H9 (cell line): ENCODE measurements at regions not wholly inside any gene's neighbourhood (a gene's known extent, or its start where the extent isn't known, plus 50 kb on each side); places are given as distances from the start of the nearest gene placed in this dataset.

Source experiments
- DNase-seq: peaks from one replicate; pipeline ENCODE4 v3.0.0-alpha.2; 2017
- H2AFZ ChIP-seq: one replicate; pipeline ENCODE4 v1.6.1; 2013; ENCODE audit warnings: mild to moderate bottlenecking, low read length, control low read depth, moderate library complexity
- H2AK5ac ChIP-seq: 2 replicates; pipeline ENCODE4 v1.6.1; 2013; ENCODE audit warnings: low read length, control low read depth, mixed read lengths; ENCODE audit not compliant: insufficient read length
- H2BK120ac ChIP-seq: one replicate; pipeline ENCODE4 v1.6.1; 2013; ENCODE audit warnings: low read depth, mild to moderate bottlenecking, low read length, control low read depth, inconsistent platforms; ENCODE audit not compliant: poor library complexity, severe bottlenecking
- H2BK12ac ChIP-seq: 2 replicates; pipeline ENCODE4 v1.6.1; 2013; ENCODE audit warnings: low read length, control low read depth, mixed read lengths, low read depth; ENCODE audit not compliant: insufficient read length
- H2BK15ac ChIP-seq: 2 replicates; pipeline ENCODE4 v1.6.1; 2013; ENCODE audit warnings: low read depth, low read length, control low read depth
- H2BK20ac ChIP-seq: one replicate; pipeline ENCODE4 v1.6.1; 2013; ENCODE audit warnings: low read depth, mild to moderate bottlenecking, low read length, control low read depth, inconsistent platforms; ENCODE audit not compliant: poor library complexity, severe bottlenecking
- H2BK5ac ChIP-seq: 2 replicates; pipeline ENCODE4 v1.6.1; 2013; ENCODE audit warnings: low read length, control low read depth, mixed read lengths; ENCODE audit not compliant: insufficient read length
- H3K14ac ChIP-seq: 2 replicates; pipeline ENCODE4 v1.6.1; 2013; ENCODE audit warnings: low read length, control low read depth; ENCODE audit not compliant: insufficient read depth
- H3K18ac ChIP-seq: 2 replicates; pipeline ENCODE4 v1.6.1; 2013; ENCODE audit warnings: low read depth, mild to moderate bottlenecking, mixed read lengths, low read length, control low read depth; ENCODE audit not compliant: insufficient read length
- H3K23ac ChIP-seq: 2 replicates; pipeline ENCODE4 v1.6.1; 2013; ENCODE audit warnings: low read length, control low read depth, mixed read lengths, low read depth; ENCODE audit not compliant: insufficient read length
- H3K23me2 ChIP-seq: 2 replicates; pipeline ENCODE4 v1.6.1; 2013; ENCODE audit warnings: low read depth, mild to moderate bottlenecking, mixed read lengths, low read length, control low read depth; ENCODE audit not compliant: insufficient read length, poor library complexity, severe bottlenecking
- H3K27ac ChIP-seq: 2 replicates; pipeline ENCODE4 v1.5.1; 2013; ENCODE audit warnings: low read length, control low read depth, mixed read lengths, low read depth; ENCODE audit not compliant: insufficient read length
- H3K27me3 ChIP-seq: 2 replicates; pipeline ENCODE4 v1.6.1; 2013; ENCODE audit warnings: low read length, control low read depth, inconsistent platforms; ENCODE audit not compliant: insufficient read depth
- H3K4ac ChIP-seq: 2 replicates; pipeline ENCODE4 v1.6.1; 2013; ENCODE audit warnings: low read depth, mild to moderate bottlenecking, control low read depth, inconsistent platforms, low read length, moderate library complexity
- H3K4me1 ChIP-seq: 2 replicates; pipeline ENCODE4 v1.6.1; 2013; ENCODE audit warnings: low read length, control low read depth, inconsistent platforms; ENCODE audit not compliant: insufficient read depth
- H3K4me2 ChIP-seq: 2 replicates; pipeline ENCODE4 v1.6.1; 2013; ENCODE audit warnings: low read length, control low read depth, mixed read lengths; ENCODE audit not compliant: insufficient read length, insufficient read depth
- H3K56ac ChIP-seq: 2 replicates; pipeline ENCODE4 v1.6.1; 2013; ENCODE audit warnings: low read depth, mild to moderate bottlenecking, mixed read lengths, low read length, control low read depth; ENCODE audit not compliant: insufficient read length
- H3K79me1 ChIP-seq: 2 replicates; pipeline ENCODE4 v1.6.1; 2013; ENCODE audit warnings: low read depth, mild to moderate bottlenecking, moderate library complexity, low read length, control low read depth, inconsistent platforms; ENCODE audit not compliant: insufficient read depth, poor library complexity, severe bottlenecking
- H3K79me2 ChIP-seq: 2 replicates; pipeline ENCODE4 v1.6.1; 2013; ENCODE audit warnings: low read length, control low read depth, inconsistent platforms; ENCODE audit not compliant: insufficient read depth
- H3K9ac ChIP-seq: 2 replicates; pipeline ENCODE4 v1.6.1; 2013; ENCODE audit warnings: low read length, control low read depth, mixed read lengths; ENCODE audit not compliant: insufficient read length; ENCODE audit errors: extremely low read depth
- H3K9me3 ChIP-seq: one replicate; pipeline ENCODE4 v1.6.1; 2013; ENCODE audit warnings: low read depth, low read length, inconsistent platforms; ENCODE audit not compliant: control insufficient read depth
- H3T11ph ChIP-seq: one replicate; pipeline ENCODE4 v1.6.1; 2013; ENCODE audit warnings: mild to moderate bottlenecking, low read length, control low read depth, inconsistent platforms
- H4K20me1 ChIP-seq: one replicate; pipeline ENCODE4 v1.6.1; 2013; ENCODE audit not compliant: control insufficient read depth, insufficient read length, insufficient read depth
- H4K5ac ChIP-seq: 2 replicates; pipeline ENCODE4 v1.6.1; 2013; ENCODE audit warnings: low read depth, mild to moderate bottlenecking, mixed read lengths, low read length, control low read depth; ENCODE audit not compliant: insufficient read length
- H4K8ac ChIP-seq: replicated peaks from 2 replicates; pipeline ENCODE4 v1.6.1; 2013; ENCODE audit warnings: low read length, control low read depth, mixed read lengths, low read depth; ENCODE audit not compliant: insufficient read length
- H4K91ac ChIP-seq: 2 replicates; pipeline ENCODE4 v1.6.1; 2013; ENCODE audit warnings: low read depth, mild to moderate bottlenecking, moderate library complexity, mixed read lengths, low read length, control low read depth; ENCODE audit not compliant: insufficient read length
- H3K27ac Mint-ChIP-seq, 3 experiments: 2 replicates in 2 of 3; 3 replicates in 1 of 3; pipeline ENCODE4 v1.8.0; 2020 to 2021; ENCODE audit warnings: mixed read lengths in 3 of 3, mild to moderate bottlenecking in 1 of 3, moderate library complexity in 1 of 3
- H3K27me3 Mint-ChIP-seq: 2 replicates; pipeline ENCODE4 v1.8.0; 2021; ENCODE audit warnings: low read depth, mild to moderate bottlenecking, moderate library complexity, mixed read lengths
- H3K36me3 Mint-ChIP-seq, 3 experiments: 2 replicates in 2 of 3; 3 replicates in 1 of 3; pipeline ENCODE4 v1.8.0; 2020 to 2021; ENCODE audit warnings: low read depth in 3 of 3, mixed read lengths in 3 of 3; ENCODE audit not compliant: insufficient read depth in 1 of 3
- H3K4me1 Mint-ChIP-seq, 2 experiments: 2 replicates each; pipeline ENCODE4 v1.8.0; 2020; ENCODE audit warnings: mixed read lengths in 2 of 2
- H3K4me3 Mint-ChIP-seq, 2 experiments: 2 replicates in 1 of 2; 3 replicates in 1 of 2; pipeline ENCODE4 v1.8.0; 2020 to 2021; ENCODE audit warnings: mild to moderate bottlenecking in 2 of 2, mixed read lengths in 2 of 2, moderate library complexity in 1 of 2
- H3K9me3 Mint-ChIP-seq, 2 experiments: 2 replicates in 1 of 2; 3 replicates in 1 of 2; pipeline ENCODE4 v1.8.0; 2020; ENCODE audit warnings: mild to moderate bottlenecking in 2 of 2, mixed read lengths in 2 of 2, moderate library complexity in 1 of 2
- CTCF ChIP-seq: fragments of 200-600 bp; sonication (generic); conservative IDR thresholded peaks from 3 replicates; pipeline ENCODE4 v1.8.0; 2021; ENCODE audit warnings: antibody characterized with exemption, mild to moderate bottlenecking
- WGBS: extraction: QIAGEN DNeasy Blood & Tissue Kit; methylation state at CpG from one replicate; pipeline ENCODE4 v1.1.7; 2013; ENCODE audit warnings: missing lambda C conversion rate, low lambda C conversion rate, mixed read lengths; ENCODE audit not compliant: insufficient read length; ENCODE audit errors: extremely low coverage; 5-methylcytosine and 5-hydroxymethylcytosine counted together

DNA sequence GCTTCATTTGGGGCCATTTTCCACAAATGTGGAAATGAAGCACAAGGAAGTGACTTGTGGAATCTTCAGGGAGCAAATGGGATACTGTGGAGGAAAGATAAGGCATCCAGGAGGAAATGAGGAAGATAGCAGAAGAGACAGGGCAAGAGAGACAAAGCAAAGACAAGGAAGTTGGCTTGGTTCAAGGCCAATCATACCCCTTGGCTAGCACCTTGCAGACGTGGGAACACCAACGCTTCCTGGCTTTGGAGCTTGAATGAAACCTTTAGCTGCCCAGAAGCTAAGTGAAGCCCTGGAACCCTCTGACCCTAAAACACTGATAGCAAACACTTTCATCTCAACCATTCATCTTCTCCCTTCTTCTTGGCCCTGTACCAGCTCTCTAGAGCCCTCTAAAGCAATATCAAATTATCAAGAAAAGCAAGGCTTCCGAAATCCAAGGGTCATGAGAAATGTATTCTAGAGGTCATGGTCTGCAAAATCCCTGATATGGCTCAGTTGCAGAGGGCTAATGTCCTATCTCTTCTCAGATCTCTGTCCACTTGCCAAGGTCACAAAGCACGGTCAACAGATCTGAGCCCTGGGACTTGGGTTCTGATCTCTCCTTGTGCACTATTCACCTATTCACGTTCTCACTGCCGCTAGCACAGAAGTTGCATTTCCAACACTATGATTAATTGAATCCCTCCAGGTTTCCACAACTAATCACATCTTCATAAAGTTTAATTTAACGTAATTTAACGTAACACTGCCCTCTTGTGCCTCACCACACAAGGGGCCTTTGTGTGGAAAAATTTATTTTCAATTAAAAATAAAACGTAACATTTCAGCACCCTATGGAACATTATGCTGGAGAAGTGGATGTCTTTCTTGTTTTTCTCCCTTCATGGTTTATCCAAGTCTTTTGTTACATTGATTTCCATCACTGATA is 557.6 kb upstream of the ADAMTS9 start:
- Mint-ChIP-seq H3K9me3 (no peaks in the 10 kb centered on the region), H3K27me3 (no peaks in the 10 kb centered on the region), H3K36me3 (no peaks in the 10 kb centered on the region), H3K4me3 (no peak overlapping the region), H3K4me1 (no peaks in the 10 kb centered on the region), H3K27ac (no peak overlapping the region; a peak in 1 of 7 replicates)
- no peak for DNase-seq
- Histone ChIP-seq H3K18ac (no peak overlapping the region), H3K9me3 (no peaks in the 10 kb centered on the region), H2BK12ac (no peak overlapping the region), H4K5ac (no peak overlapping the region), H3T11ph (no peak overlapping the region), H3K27me3 (no peaks in the 10 kb centered on the region), H4K8ac (no peak overlapping the region), H3K4ac (no peak overlapping the region), H3K23ac (no peak overlapping the region), H3K9ac (no peak overlapping the region), H3K4me2 (no peak overlapping the region), H4K91ac (no peak overlapping the region), H3K23me2 (no peaks in the 10 kb centered on the region), H3K79me1 (no peaks in the 10 kb centered on the region), H3K14ac (no peak overlapping the region), H4K20me1 (no peaks in the 10 kb centered on the region), H2BK20ac (no peak overlapping the region), H3K4me1 (no peaks in the 10 kb centered on the region), H3K27ac (no peak overlapping the region), H2AFZ (no peak overlapping the region), H2BK15ac (no peak overlapping the region), H2BK120ac (no peak overlapping the region), H2AK5ac (no peak overlapping the region), H3K79me2 (no peaks in the 10 kb centered on the region), H2BK5ac (no peak overlapping the region), H3K56ac (no peak overlapping the region)
- TF ChIP-seq CTCF = peak; percentile 54
- WGBS = no CpG with 5 or more reads among the region's 9 CpGs
